ENCODE measurements at regions not wholly inside any gene's neighbourhood (a gene's known extent, or its start where the extent isn't known, plus 50 kb on each side); places are given as distances from the start of the nearest gene placed in this dataset.

DNA sequence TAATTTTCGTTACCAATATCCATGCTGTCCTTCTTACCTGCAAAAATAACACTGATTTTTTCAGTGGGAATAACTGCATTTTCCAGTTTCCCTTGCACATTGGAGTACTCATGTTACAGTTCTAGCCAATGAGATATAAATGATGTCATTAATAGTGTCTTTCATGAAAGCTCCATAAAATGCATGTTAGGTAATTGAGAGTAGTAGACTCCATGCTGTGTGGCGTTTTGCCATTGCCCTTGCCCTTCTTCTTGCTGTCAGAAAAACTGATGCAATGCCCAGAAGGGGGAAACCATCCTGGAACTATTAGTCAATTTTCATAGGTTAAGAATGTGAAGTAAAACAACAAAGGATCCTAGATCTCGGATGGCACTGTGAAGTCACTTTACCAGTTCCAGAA lies 1765.3 kb downstream of the EFNA5 start:
- no peak for DNase-seq (ENCODE audit: low read depth)
- no peak for TF ChIP-seq CTCF (IDR thresholded peaks at IDR 0.05; ENCODE audit: low read depth, low read length, missing control alignments)
- no peak overlapping the region for H3K4me3 ChIP-seq (ENCODE audit: low read depth, low read length)

- no peak overlapping the region for H3K4me3 ChIP-seq (ENCODE audit: low read depth, low read length)
- no peak for DNase-seq (ENCODE audit: low read depth)
- no peak for TF ChIP-seq CTCF (IDR thresholded peaks at IDR 0.05; ENCODE audit: low read depth, low read length, missing control alignments)
Observed at GRCh38 chr5:105903069-105903468, 1767.7 kb downstream of the EFNA5 start.

DNA sequence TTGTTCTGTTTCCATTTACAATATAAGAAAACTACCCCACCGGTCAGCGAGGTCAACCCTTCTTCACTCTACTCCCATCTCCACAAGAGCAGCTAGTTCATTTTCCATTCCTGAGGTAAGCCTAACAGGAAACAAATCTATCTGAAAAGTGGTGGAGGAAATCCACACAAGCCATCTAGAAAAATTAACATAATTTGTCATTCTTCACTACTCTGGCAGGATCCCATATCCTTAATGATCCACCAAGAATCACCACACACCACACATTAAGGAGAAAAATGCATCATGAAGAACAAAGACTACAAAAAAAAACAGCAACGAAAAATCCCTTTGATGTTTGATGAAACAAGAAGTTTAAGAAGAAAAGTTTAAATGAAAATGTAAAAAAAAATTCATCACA lies 1771.0 kb downstream of the EFNA5 start:
- no peak for TF ChIP-seq CTCF (IDR thresholded peaks at IDR 0.05; ENCODE audit: low read depth, low read length, missing control alignments)
- DNase-seq (ENCODE audit: low read depth): no peak
- no peak overlapping the region for H3K4me3 ChIP-seq (ENCODE audit: low read depth, low read length)

GRCh38 chr5:105898183-105898582 lies 1772.6 kb downstream of the EFNA5 start:
- no peak for DNase-seq (ENCODE audit: low read depth)
- no peak for TF ChIP-seq CTCF (IDR thresholded peaks at IDR 0.05; ENCODE audit: low read depth, low read length, missing control alignments)
- H3K4me3 ChIP-seq (ENCODE audit: low read depth, low read length): no peak overlapping the region

- no peak for TF ChIP-seq CTCF (IDR thresholded peaks at IDR 0.05; ENCODE audit: low read depth, low read length, missing control alignments)
- H3K4me3 ChIP-seq (ENCODE audit: low read depth, low read length): no peak overlapping the region
- no peak for DNase-seq (ENCODE audit: low read depth)
Observed at GRCh38 chr5:105885266-105885665, 1785.5 kb downstream of the EFNA5 start.

- no peak for DNase-seq (ENCODE audit: low read depth)
- no peak for TF ChIP-seq CTCF (IDR thresholded peaks at IDR 0.05; ENCODE audit: low read depth, low read length, missing control alignments)
- no peak overlapping the region for H3K4me3 ChIP-seq (ENCODE audit: low read depth, low read length)
Observed at GRCh38 chr5:105882956-105883481, 1787.7 kb downstream of the EFNA5 start.

DNA sequence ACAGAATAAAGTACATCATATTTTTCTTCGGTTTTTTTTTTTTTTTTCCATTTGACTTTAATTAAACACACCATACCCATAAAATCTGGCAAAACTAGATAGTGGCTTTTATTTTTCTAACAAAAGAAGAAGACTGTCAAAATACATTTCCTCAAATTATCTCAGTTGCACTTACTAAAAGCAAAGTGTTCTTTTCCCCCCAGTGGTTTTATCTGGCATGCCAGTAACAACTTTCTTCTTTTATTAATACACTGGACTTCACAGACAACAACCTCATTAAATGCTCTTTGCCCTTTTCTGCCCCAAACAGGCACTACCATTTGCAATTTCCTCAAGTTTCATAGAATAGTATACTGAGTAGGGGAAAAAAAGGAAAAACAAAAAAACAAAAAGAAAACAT lies 1792.3 kb downstream of the EFNA5 start:
- no peak overlapping the region for H3K4me3 ChIP-seq (ENCODE audit: low read depth, low read length)
- DNase-seq (ENCODE audit: low read depth): no peak
- TF ChIP-seq CTCF (IDR thresholded peaks at IDR 0.05; ENCODE audit: low read depth, low read length, missing control alignments): no peak

All from GM12864 (cell line).